ENCODE measurements at regions not wholly inside any gene's neighbourhood (a gene's known extent, or its start where the extent isn't known, plus 50 kb on each side); places are given as distances from the start of the nearest gene placed in this dataset.

DNA sequence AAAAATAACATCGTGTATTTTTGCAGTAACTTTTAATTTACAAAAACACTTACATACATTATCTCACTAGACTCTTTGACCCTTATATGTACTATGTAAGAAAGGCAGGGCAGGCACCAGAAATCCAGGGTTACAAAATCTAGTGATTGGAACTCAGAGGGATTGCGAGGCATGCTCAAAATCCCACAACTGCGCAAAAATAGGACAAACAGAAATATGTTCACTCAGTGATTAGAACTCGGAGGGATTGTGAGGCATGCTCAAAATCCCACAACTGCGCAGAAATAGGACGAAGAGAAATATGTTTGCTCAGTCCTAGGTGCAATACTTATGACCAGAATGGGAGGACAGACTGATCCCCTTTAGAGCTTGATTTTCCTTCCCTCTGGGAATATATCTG is 79.2 kb upstream of the TGFBR2 start:
- CTCF ChIA-PET: no interaction called here
- TF ChIP-seq, protein P1, sequence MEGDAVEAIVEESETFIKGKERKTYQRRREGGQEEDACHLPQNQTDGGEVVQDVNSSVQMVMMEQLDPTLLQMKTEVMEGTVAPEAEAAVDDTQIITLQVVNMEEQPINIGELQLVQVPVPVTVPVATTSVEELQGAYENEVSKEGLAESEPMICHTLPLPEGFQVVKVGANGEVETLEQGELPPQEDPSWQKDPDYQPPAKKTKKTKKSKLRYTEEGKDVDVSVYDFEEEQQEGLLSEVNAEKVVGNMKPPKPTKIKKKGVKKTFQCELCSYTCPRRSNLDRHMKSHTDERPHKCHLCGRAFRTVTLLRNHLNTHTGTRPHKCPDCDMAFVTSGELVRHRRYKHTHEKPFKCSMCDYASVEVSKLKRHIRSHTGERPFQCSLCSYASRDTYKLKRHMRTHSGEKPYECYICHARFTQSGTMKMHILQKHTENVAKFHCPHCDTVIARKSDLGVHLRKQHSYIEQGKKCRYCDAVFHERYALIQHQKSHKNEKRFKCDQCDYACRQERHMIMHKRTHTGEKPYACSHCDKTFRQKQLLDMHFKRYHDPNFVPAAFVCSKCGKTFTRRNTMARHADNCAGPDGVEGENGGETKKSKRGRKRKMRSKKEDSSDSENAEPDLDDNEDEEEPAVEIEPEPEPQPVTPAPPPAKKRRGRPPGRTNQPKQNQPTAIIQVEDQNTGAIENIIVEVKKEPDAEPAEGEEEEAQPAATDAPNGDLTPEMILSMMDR (IDR thresholded peaks at IDR 0.05; ENCODE audit: low read depth, low read length): no peak
- DNase-seq (ENCODE audit: low read depth, low spot score): no peak
- H3K4me3 ChIP-seq (ENCODE audit: low read depth, low read length): no peak overlapping the region
- no peaks in the 10 kb centered on the region for H3K27me3 ChIP-seq (ENCODE audit: control insufficient read depth, insufficient read depth, low read length)
- POLR2A ChIA-PET: no interaction called here
- H3K27ac ChIP-seq (ENCODE audit: low read depth, low read length): no peak overlapping the region
- H3K9me3 ChIP-seq (ENCODE audit: control insufficient read depth, insufficient read depth, low read length): no peaks in the 10 kb centered on the region

- POLR2A ChIA-PET: no interaction called here
- CTCF ChIA-PET: no interaction called here
- TF ChIP-seq, protein P1 (IDR thresholded peaks at IDR 0.05; ENCODE audit: low read depth, low read length): no peak
These were observed 78.7 kb upstream of the TGFBR2 start for GRCh38 chr3:30527720-30528119.

GRCh38 chr3:30530084-30530483 is 76.3 kb upstream of the TGFBR2 start:
- Histone ChIP-seq H3K9me3 (ENCODE audit: control insufficient read depth, insufficient read depth, low read length) (no peaks in the 10 kb centered on the region), H3K4me3 (ENCODE audit: low read depth, low read length) (no peak overlapping the region), H3K27ac (ENCODE audit: low read depth, low read length) (no peak overlapping the region), H3K27me3 (ENCODE audit: control insufficient read depth, insufficient read depth, low read length) (no peaks in the 10 kb centered on the region)
- TF ChIP-seq, protein P1 (IDR thresholded peaks at IDR 0.05; ENCODE audit: low read depth, low read length): no peak
- POLR2A ChIA-PET: no interaction called here
- DNase-seq (ENCODE audit: low read depth, low spot score): no peak
- CTCF ChIA-PET: no interaction called here

More at GRCh38 chr3:30527720-30528119, 78.7 kb upstream of the TGFBR2 start:
- Histone ChIP-seq H3K9me3 (ENCODE audit: control insufficient read depth, insufficient read depth, low read length) (no peaks in the 10 kb centered on the region), H3K27ac (ENCODE audit: low read depth, low read length) (no peak overlapping the region), H3K4me3 (ENCODE audit: low read depth, low read length) (no peak overlapping the region), H3K27me3 (ENCODE audit: control insufficient read depth, insufficient read depth, low read length) (no peaks in the 10 kb centered on the region)
- DNase-seq (ENCODE audit: low read depth, low spot score): no peak

- no peak overlapping the region for H3K4me3 ChIP-seq (ENCODE audit: low read depth, low read length)
- POLR2A ChIA-PET: no interaction called here
- CTCF ChIA-PET: interaction anchor here (1.4 kb wide), 1 partner anchor 489 kb away, joined by 3 read pairs; no protein-coding TSS in a partner anchor
- TF ChIP-seq, protein P1 (IDR thresholded peaks at IDR 0.05; ENCODE audit: low read depth, low read length): no peak
- no peak for DNase-seq (ENCODE audit: low read depth, low spot score)
- H3K27ac ChIP-seq (ENCODE audit: low read depth, low read length): no peak overlapping the region
- no peaks in the 10 kb centered on the region for H3K9me3 ChIP-seq (ENCODE audit: control insufficient read depth, insufficient read depth, low read length)
- H3K27me3 ChIP-seq (ENCODE audit: control insufficient read depth, insufficient read depth, low read length): no peaks in the 10 kb centered on the region
These were observed 75.3 kb upstream of the TGFBR2 start for GRCh38 chr3:30531017-30531570.

DNA sequence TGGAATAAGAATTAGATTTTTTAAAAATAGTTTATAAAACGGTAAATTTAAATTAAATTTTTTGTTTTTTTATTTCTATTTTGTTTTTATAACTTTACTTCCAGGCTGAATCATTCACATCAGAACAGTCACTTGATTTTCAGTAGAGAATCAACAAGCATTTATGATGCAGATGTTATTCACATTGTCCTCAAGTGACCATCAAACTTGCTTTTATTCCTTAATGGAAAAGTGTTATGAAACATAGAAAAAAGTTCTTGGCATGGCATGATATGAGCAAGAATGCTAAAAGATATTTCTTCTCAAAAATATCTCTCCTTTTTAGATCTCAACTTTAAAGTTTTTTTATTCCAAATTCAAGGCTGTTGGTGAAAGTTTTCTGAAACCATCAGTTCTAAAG is 70.9 kb upstream of the TGFBR2 start:
- no peak for DNase-seq (ENCODE audit: low read depth, low spot score)
- no peaks in the 10 kb centered on the region for H3K27me3 ChIP-seq (ENCODE audit: control insufficient read depth, insufficient read depth, low read length)
- no peak overlapping the region for H3K27ac ChIP-seq (ENCODE audit: low read depth, low read length)
- POLR2A ChIA-PET: no interaction called here
- peaks cover 2% of the 10 kb centered on the region; the same call in 1 of the 2 replicates for H3K9me3 ChIP-seq (ENCODE audit: control insufficient read depth, insufficient read depth, low read length)
- CTCF ChIA-PET: no interaction called here
- TF ChIP-seq, protein P1 (IDR thresholded peaks at IDR 0.05; ENCODE audit: low read depth, low read length): no peak
- H3K4me3 ChIP-seq (ENCODE audit: low read depth, low read length): no peak overlapping the region

Measured in AG04450 (cell line).